ENCODE measurements at regions not wholly inside any gene's neighbourhood (a gene's known extent, or its start where the extent isn't known, plus 50 kb on each side); places are given as distances from the start of the nearest gene placed in this dataset.
A peak's percentile ranks its signal among the peaks of the same experiment; 100 is the strongest.

GRCh38 chr3:25023876-25024275 is 404.2 kb upstream of the RARB start:
- no peaks in the 10 kb centered on the region for H3K27me3 ChIP-seq
- no peak overlapping the region for H3K4me3 ChIP-seq
- DNase-seq (ENCODE audit: low spot score): no peak
- no peak for TF ChIP-seq CTCF (IDR thresholded peaks at IDR 0.05)
- no peaks in the 10 kb centered on the region for H3K36me3 ChIP-seq
- H3K9me3 ChIP-seq: no peaks in the 10 kb centered on the region
- no peak overlapping the region for H3K27ac ChIP-seq
- H3K4me1 ChIP-seq: no peaks in the 10 kb centered on the region

GRCh38 chr3:25025236-25025635 is 402.8 kb upstream of the RARB start:
- Histone ChIP-seq H3K36me3 (no peaks in the 10 kb centered on the region), H3K4me1 (no peaks in the 10 kb centered on the region), H3K4me3 (no peak overlapping the region), H3K27ac (no peak overlapping the region), H3K9me3 (no peaks in the 10 kb centered on the region), H3K27me3 (no peaks in the 10 kb centered on the region)
- no peak for DNase-seq (ENCODE audit: low spot score)
- TF ChIP-seq CTCF (IDR thresholded peaks at IDR 0.05): no peak

- Histone ChIP-seq H3K9me3 (no peaks in the 10 kb centered on the region), H3K27ac (no peak overlapping the region), H3K36me3 (no peaks in the 10 kb centered on the region), H3K4me1 (no peaks in the 10 kb centered on the region), H3K4me3 (no peak overlapping the region), H3K27me3 (no peaks in the 10 kb centered on the region)
- DNase-seq (ENCODE audit: low spot score): no peak
- no peak for TF ChIP-seq CTCF (IDR thresholded peaks at IDR 0.05)
These were observed 400.4 kb upstream of the RARB start for GRCh38 chr3:25027650-25028049.

GRCh38 chr3:25029820-25030219 is 398.2 kb upstream of the RARB start:
- Histone ChIP-seq H3K4me3 (no peak overlapping the region), H3K27ac (no peak overlapping the region), H3K4me1 (peaks cover 0 to 7% of the 10 kb centered on the region in 2 donors), H3K27me3 (no peaks in the 10 kb centered on the region), H3K36me3 (no peaks in the 10 kb centered on the region), H3K9me3 (no peaks in the 10 kb centered on the region)
- DNase-seq (ENCODE audit: low spot score): no peak
- no peak for TF ChIP-seq CTCF (IDR thresholded peaks at IDR 0.05)

GRCh38 chr3:25032344-25032743 is 395.7 kb upstream of the RARB start:
- H3K4me1 ChIP-seq: peaks cover 0 to 16% of the 10 kb centered on the region in 2 donors
- H3K9me3 ChIP-seq: no peaks in the 10 kb centered on the region
- no peak for DNase-seq (ENCODE audit: low spot score)
- no peak overlapping the region for H3K27ac ChIP-seq
- no peaks in the 10 kb centered on the region for H3K36me3 ChIP-seq
- no peak for TF ChIP-seq CTCF (IDR thresholded peaks at IDR 0.05)
- H3K27me3 ChIP-seq: no peaks in the 10 kb centered on the region
- H3K4me3 ChIP-seq: no peak overlapping the region

GRCh38 chr3:25033407-25034029 is 394.5 kb upstream of the RARB start:
- peaks cover 0 to 26% of the 10 kb centered on the region in 2 donors for H3K4me1 ChIP-seq
- H3K9me3 ChIP-seq: no peaks in the 10 kb centered on the region
- no peak for DNase-seq (ENCODE audit: low spot score)
- H3K4me3 ChIP-seq: no peak overlapping the region
- TF ChIP-seq CTCF (IDR thresholded peaks at IDR 0.05): peak; percentile 39 to 73
- no peaks in the 10 kb centered on the region for H3K27me3 ChIP-seq
- H3K36me3 ChIP-seq: no peaks in the 10 kb centered on the region
- H3K27ac ChIP-seq: no peak overlapping the region

All from right atrium auricular region (tissue), 2 donors.